OCI-LY1 (cell line): ENCODE measurements at regions not wholly inside any gene's neighbourhood (a gene's known extent, or its start where the extent isn't known, plus 50 kb on each side); places are given as distances from the start of the nearest gene placed in this dataset.

Source experiments
- H2AFZ ChIP-seq: fragments of 200-600 bp; sonication (generic), shearing (Covaris generic); 2 replicates; pipeline ENCODE4 v1.6.0; 2014; ENCODE audit warnings: antibody characterized with exemption, mild to moderate bottlenecking, low read length
- H3F3A ChIP-seq: fragments of 200-600 bp; sonication (generic), shearing (Covaris generic); 2 replicates; pipeline ENCODE4 v1.6.0; 2014; ENCODE audit warnings: mild to moderate bottlenecking, antibody characterized with exemption, low read length, moderate library complexity; ENCODE audit not compliant: insufficient read depth
- H3K27ac ChIP-seq: fragments of 200-600 bp; sonication (generic); 2 replicates; pipeline ENCODE4 v1.5.1; 2014; ENCODE audit warnings: low read length, mixed run types, mild to moderate bottlenecking, low read depth; ENCODE audit not compliant: poor library complexity, severe bottlenecking
- H3K27me3 ChIP-seq: fragments of 200-600 bp; sonication (generic); 2 replicates; pipeline ENCODE4 v1.6.0; 2014; ENCODE audit warnings: antibody characterized with exemption, mild to moderate bottlenecking, low read length, moderate library complexity; ENCODE audit not compliant: insufficient read depth
- H3K36me3 ChIP-seq: fragments of 200-600 bp; sonication (generic); 2 replicates; pipeline ENCODE4 v1.6.1; 2014; ENCODE audit warnings: mild to moderate bottlenecking, antibody characterized with exemption, low read length, moderate library complexity, mixed read lengths; ENCODE audit not compliant: insufficient read depth
- H3K4me1 ChIP-seq: fragments of 200-600 bp; sonication (generic); 2 replicates; pipeline ENCODE4 v1.5.1; 2014; ENCODE audit warnings: mild to moderate bottlenecking, low read length, moderate library complexity; ENCODE audit not compliant: insufficient read depth, severe bottlenecking
- H3K4me2 ChIP-seq: fragments of 200-600 bp; sonication (generic), shearing (Covaris generic); 2 replicates; pipeline ENCODE4 v1.6.1; 2014; ENCODE audit warnings: low read length
- H3K4me3 ChIP-seq: fragments of 200-600 bp; sonication (generic); 2 replicates; pipeline ENCODE4 v1.5.1; 2014; ENCODE audit warnings: low read length, low read depth, mild to moderate bottlenecking, mixed read lengths; ENCODE audit not compliant: poor library complexity, severe bottlenecking
- H3K79me2 ChIP-seq: fragments of 200-600 bp; shearing (Covaris generic); 2 replicates; pipeline ENCODE4 v1.6.1; 2016; ENCODE audit warnings: mixed run types, low read length, mixed read lengths; ENCODE audit not compliant: insufficient read depth
- H3K9ac ChIP-seq: fragments of 200-600 bp; sonication (generic), shearing (Covaris generic); 2 replicates; pipeline ENCODE4 v1.6.1; 2014; ENCODE audit warnings: mild to moderate bottlenecking, low read length, mixed read lengths
- H3K9me2 ChIP-seq: fragments of 200-600 bp; sonication (generic), shearing (Covaris generic); 2 replicates; pipeline ENCODE4 v1.6.1; 2014; ENCODE audit warnings: low read depth, mild to moderate bottlenecking, low read length, mixed read lengths
- H3K9me3 ChIP-seq: fragments of 200-600 bp; shearing (Covaris generic); 2 replicates; pipeline ENCODE4 v1.6.1; 2014; ENCODE audit warnings: low read length, mixed read lengths
- H4K20me1 ChIP-seq: fragments of 200-600 bp; sonication (generic), shearing (Covaris generic); 2 replicates; pipeline ENCODE4 v1.6.0; 2016; ENCODE audit warnings: mild to moderate bottlenecking, low read length; ENCODE audit not compliant: insufficient read depth
- EZH2 ChIP-seq: fragments of 200-600 bp; sonication (generic), shearing (Covaris generic); IDR thresholded peaks from 2 replicates; pipeline ENCODE4 v1.8.0; 2017; ENCODE audit warnings: borderline replicate concordance, mixed run types, mild to moderate bottlenecking, antibody characterized with exemption, low read length, moderate library complexity, mixed read lengths
- TF ChIP-seq, protein P1 (sequence below): fragments of 200-600 bp; sonication (generic), shearing (Covaris generic); IDR thresholded peaks from 2 replicates; pipeline ENCODE4 v1.5.1; 2017; ENCODE audit warnings: mild to moderate bottlenecking, antibody characterized with exemption, low read length, moderate library complexity, mixed read lengths

DNA sequence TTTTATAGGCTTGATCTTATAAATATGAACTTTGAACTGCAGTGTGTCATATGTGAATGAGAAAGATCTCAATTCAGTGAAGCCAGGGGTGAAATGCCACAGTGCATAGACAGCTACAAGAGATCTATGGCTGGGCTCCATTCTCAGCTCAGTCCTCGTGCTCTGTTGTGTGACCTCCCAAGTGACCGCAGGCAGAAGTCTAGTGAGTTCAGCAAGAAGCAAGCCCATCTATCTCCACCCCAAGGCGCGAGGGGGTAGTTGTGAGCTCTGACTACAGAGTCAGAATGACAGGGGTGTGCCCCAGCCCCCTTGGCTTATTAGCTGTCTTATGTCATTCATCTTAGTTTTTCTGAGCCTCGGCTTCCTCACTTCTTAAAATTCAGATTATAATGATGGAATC is 378.3 kb downstream of the FBXW7 start:
- Histone ChIP-seq H3K27me3 (no peaks in the 10 kb centered on the region), H3K9me3 (no peaks in the 10 kb centered on the region), H3K9me2 (no peaks in the 10 kb centered on the region), H3K36me3 (no peaks in the 10 kb centered on the region), H3K27ac (no peak overlapping the region), H3K4me3 (no peak overlapping the region), H3K4me1 (peaks cover 7% of the 10 kb centered on the region), H2AFZ (no peak overlapping the region), H3F3A (no peaks in the 10 kb centered on the region), H3K4me2 (no peak overlapping the region), H3K9ac (no peak overlapping the region), H3K79me2 (no peaks in the 10 kb centered on the region), H4K20me1 (no peaks in the 10 kb centered on the region)
- TF ChIP-seq, protein P1, sequence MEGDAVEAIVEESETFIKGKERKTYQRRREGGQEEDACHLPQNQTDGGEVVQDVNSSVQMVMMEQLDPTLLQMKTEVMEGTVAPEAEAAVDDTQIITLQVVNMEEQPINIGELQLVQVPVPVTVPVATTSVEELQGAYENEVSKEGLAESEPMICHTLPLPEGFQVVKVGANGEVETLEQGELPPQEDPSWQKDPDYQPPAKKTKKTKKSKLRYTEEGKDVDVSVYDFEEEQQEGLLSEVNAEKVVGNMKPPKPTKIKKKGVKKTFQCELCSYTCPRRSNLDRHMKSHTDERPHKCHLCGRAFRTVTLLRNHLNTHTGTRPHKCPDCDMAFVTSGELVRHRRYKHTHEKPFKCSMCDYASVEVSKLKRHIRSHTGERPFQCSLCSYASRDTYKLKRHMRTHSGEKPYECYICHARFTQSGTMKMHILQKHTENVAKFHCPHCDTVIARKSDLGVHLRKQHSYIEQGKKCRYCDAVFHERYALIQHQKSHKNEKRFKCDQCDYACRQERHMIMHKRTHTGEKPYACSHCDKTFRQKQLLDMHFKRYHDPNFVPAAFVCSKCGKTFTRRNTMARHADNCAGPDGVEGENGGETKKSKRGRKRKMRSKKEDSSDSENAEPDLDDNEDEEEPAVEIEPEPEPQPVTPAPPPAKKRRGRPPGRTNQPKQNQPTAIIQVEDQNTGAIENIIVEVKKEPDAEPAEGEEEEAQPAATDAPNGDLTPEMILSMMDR = no peak
- TF ChIP-seq EZH2 = no peak

DNA sequence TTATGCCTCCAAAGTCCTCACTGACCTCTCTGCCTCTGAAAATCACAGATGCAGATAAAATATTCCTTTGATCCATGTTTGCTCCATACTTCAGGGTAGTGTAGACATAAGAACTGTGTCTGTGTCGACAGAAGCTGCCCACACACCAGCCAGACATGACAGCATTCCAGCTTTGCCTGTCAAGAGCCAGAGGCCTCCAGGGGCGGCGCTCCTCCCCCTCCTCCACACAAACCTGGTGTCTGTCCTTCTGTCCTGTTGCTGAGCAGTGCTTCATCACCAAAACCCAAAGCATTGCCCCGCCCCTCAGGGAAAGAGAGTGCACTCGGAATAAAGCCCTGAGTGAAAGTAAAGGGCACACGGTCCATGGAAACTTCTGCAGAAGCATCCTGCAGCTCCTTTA is 379.4 kb downstream of the FBXW7 start:
- Histone ChIP-seq H3K27ac (no peak overlapping the region), H3K27me3 (no peaks in the 10 kb centered on the region), H3K79me2 (no peaks in the 10 kb centered on the region), H3F3A (no peaks in the 10 kb centered on the region), H3K36me3 (no peaks in the 10 kb centered on the region), H3K9ac (no peak overlapping the region), H3K4me2 (no peak overlapping the region), H3K9me3 (no peaks in the 10 kb centered on the region), H3K9me2 (no peaks in the 10 kb centered on the region), H3K4me3 (no peak overlapping the region), H3K4me1 (peaks cover 7% of the 10 kb centered on the region), H2AFZ (no peak overlapping the region), H4K20me1 (no peaks in the 10 kb centered on the region)
- TF ChIP-seq, protein P1 = no peak
- no peak for TF ChIP-seq EZH2

DNA sequence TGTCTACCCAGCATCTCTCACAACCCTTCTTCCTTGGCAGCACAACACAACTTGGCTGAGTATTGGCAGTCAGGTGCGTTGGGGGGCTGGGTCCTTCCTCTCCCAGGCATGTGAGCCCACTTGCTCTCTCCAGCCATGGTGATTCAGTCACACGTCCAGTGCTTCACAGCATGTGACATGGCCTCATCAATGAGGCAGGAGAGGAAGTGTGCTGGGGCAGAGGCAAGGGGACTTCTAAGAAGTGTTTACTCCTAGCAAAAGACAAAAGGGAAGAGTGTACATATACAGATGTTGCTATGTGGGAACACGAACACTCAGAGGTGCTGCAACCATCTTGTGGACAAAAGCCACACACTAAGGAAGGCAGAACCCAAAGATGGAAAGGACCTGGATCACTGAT is 380.8 kb downstream of the FBXW7 start:
- Histone ChIP-seq H3F3A (no peaks in the 10 kb centered on the region), H3K4me2 (no peak overlapping the region), H3K4me1 (peaks cover 7% of the 10 kb centered on the region), H3K9me3 (no peaks in the 10 kb centered on the region), H2AFZ (no peak overlapping the region), H3K79me2 (no peaks in the 10 kb centered on the region), H3K27me3 (no peaks in the 10 kb centered on the region), H3K27ac (no peak overlapping the region), H3K9me2 (no peaks in the 10 kb centered on the region), H3K36me3 (no peaks in the 10 kb centered on the region), H3K4me3 (no peak overlapping the region), H3K9ac (no peak overlapping the region), H4K20me1 (no peaks in the 10 kb centered on the region)
- TF ChIP-seq, protein P1 = no peak
- TF ChIP-seq EZH2 = no peak
